ENCODE measurements at regions not wholly inside any gene's neighbourhood (a gene's known extent, or its start where the extent isn't known, plus 50 kb on each side); places are given as distances from the start of the nearest gene placed in this dataset.

- TF ChIP-seq, protein P1, sequence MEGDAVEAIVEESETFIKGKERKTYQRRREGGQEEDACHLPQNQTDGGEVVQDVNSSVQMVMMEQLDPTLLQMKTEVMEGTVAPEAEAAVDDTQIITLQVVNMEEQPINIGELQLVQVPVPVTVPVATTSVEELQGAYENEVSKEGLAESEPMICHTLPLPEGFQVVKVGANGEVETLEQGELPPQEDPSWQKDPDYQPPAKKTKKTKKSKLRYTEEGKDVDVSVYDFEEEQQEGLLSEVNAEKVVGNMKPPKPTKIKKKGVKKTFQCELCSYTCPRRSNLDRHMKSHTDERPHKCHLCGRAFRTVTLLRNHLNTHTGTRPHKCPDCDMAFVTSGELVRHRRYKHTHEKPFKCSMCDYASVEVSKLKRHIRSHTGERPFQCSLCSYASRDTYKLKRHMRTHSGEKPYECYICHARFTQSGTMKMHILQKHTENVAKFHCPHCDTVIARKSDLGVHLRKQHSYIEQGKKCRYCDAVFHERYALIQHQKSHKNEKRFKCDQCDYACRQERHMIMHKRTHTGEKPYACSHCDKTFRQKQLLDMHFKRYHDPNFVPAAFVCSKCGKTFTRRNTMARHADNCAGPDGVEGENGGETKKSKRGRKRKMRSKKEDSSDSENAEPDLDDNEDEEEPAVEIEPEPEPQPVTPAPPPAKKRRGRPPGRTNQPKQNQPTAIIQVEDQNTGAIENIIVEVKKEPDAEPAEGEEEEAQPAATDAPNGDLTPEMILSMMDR (IDR thresholded peaks at IDR 0.05): no peak
- TF ChIP-seq POLR2A (IDR thresholded peaks at IDR 0.05): no peak
Observed at GRCh38 chr10:123367195-123367594, 213.0 kb downstream of the BUB3 start.

Data from lower leg skin (tissue), 3 donors.